ENCODE measurements at regions not wholly inside any gene's neighbourhood (a gene's known extent, or its start where the extent isn't known, plus 50 kb on each side); places are given as distances from the start of the nearest gene placed in this dataset.
"Not testable (repeated sequence)": the region's sequence is repeated elsewhere in the genome, so short reads cannot be mapped to it uniquely, and the experiment has no call there.

- H4K20me1 ChIP-seq (ENCODE audit: insufficient read depth, low read length); H4K91ac ChIP-seq (ENCODE audit: insufficient read depth, low read depth, low read length); H3K36me3 ChIP-seq (ENCODE audit: control insufficient read depth, insufficient read depth, low read length); H2BK15ac ChIP-seq (ENCODE audit: low read depth, low read length); DNase-seq; H3K4me3 ChIP-seq (ENCODE audit: insufficient read depth, low read depth, low read length); H3K4ac ChIP-seq (ENCODE audit: low read depth, low read length); H3K9me3 ChIP-seq (ENCODE audit: control insufficient read depth, insufficient read depth, low read length); H4K8ac ChIP-seq (ENCODE audit: low read depth in 2 of 2, low read length in 2 of 2); H3K23ac ChIP-seq (ENCODE audit: low read depth, low read length); H3K4me1 ChIP-seq (ENCODE audit: control insufficient read depth, insufficient read depth, low read length); CTCF ChIA-PET; H2AFZ ChIP-seq (replicated peaks; ENCODE audit: low read length, poor library complexity); H3K14ac ChIP-seq (replicated peaks; ENCODE audit: low read depth, low read length); dilution Hi-C loops (cut with HindIII; ENCODE audit: low sequenced_read_pairs, unreplicated experiment); H2AK5ac ChIP-seq (ENCODE audit: low read depth, low read length); H3K4me2 ChIP-seq (ENCODE audit: low read depth, low read length); in situ Hi-C loops (cut with MboI; ENCODE audit: low sequenced_read_pairs); H3K56ac ChIP-seq (ENCODE audit: extremely low read depth, insufficient read depth, low read length); H3K18ac ChIP-seq (ENCODE audit: low read depth, low read length); BruUV-seq (replicated peaks); H2AK9ac ChIP-seq (replicated peaks; ENCODE audit: low read depth, low read length, poor library complexity); H3K9me1 ChIP-seq (ENCODE audit: insufficient read depth, low read length); H3K9ac ChIP-seq (ENCODE audit: low read depth, low read length); H3K27ac ChIP-seq (ENCODE audit: insufficient read depth, low read length); H3K27me3 ChIP-seq (ENCODE audit: control insufficient read depth, insufficient read depth, low read length); POLR2A ChIA-PET (ENCODE audit: unreplicated experiment); intact Hi-C loops (cut with micrococcal nuclease); H2BK5ac ChIP-seq (ENCODE audit: low read depth, low read length, poor library complexity, severe bottlenecking); ATAC-seq (ENCODE audit: low read depth); H3K79me1 ChIP-seq (ENCODE audit: low read depth in 1 of 2, low read length in 2 of 2); H2BK20ac ChIP-seq (ENCODE audit: low read depth, low read length); H2BK120ac ChIP-seq (ENCODE audit: low read depth, low read length); H4K5ac ChIP-seq (ENCODE audit: low read depth, low read length): not testable (repeated sequence)
- WGBS, 2 experiments (ENCODE audit: extremely low coverage in 2 of 2, insufficient read length in 1 of 2) = no CpG with 5 or more reads among the region's 3 CpGs
Measured at GRCh38 chr16:21387757-21388156, 109.7 kb upstream of the CRYM start.

GRCh38 chr16:21386201-21386915 lies 108.3 kb upstream of the CRYM start:
- H4K20me1 ChIP-seq (ENCODE audit: insufficient read depth, low read length); dilution Hi-C loops (cut with HindIII; ENCODE audit: low sequenced_read_pairs, unreplicated experiment); H3K4me1 ChIP-seq (ENCODE audit: control insufficient read depth, insufficient read depth, low read length); H2BK15ac ChIP-seq (ENCODE audit: low read depth, low read length); H3K79me1 ChIP-seq (ENCODE audit: low read depth in 1 of 2, low read length in 2 of 2); H4K5ac ChIP-seq (ENCODE audit: low read depth, low read length); H2BK120ac ChIP-seq (ENCODE audit: low read depth, low read length); H3K4me2 ChIP-seq (ENCODE audit: low read depth, low read length); H3K9me1 ChIP-seq (ENCODE audit: insufficient read depth, low read length); H2AK5ac ChIP-seq (ENCODE audit: low read depth, low read length); intact Hi-C loops (cut with micrococcal nuclease); POLR2A ChIA-PET (ENCODE audit: unreplicated experiment); H3K4ac ChIP-seq (ENCODE audit: low read depth, low read length); H3K9ac ChIP-seq (ENCODE audit: low read depth, low read length); H3K14ac ChIP-seq (replicated peaks; ENCODE audit: low read depth, low read length); H2BK5ac ChIP-seq (ENCODE audit: low read depth, low read length, poor library complexity, severe bottlenecking); H3K18ac ChIP-seq (ENCODE audit: low read depth, low read length); H2AFZ ChIP-seq (replicated peaks; ENCODE audit: low read length, poor library complexity); H2AK9ac ChIP-seq (replicated peaks; ENCODE audit: low read depth, low read length, poor library complexity); BruUV-seq (replicated peaks); H3K9me3 ChIP-seq (ENCODE audit: control insufficient read depth, insufficient read depth, low read length); H4K8ac ChIP-seq (ENCODE audit: low read depth in 2 of 2, low read length in 2 of 2); ATAC-seq (ENCODE audit: low read depth); H3K27ac ChIP-seq (ENCODE audit: insufficient read depth, low read length); CTCF ChIA-PET; H3K4me3 ChIP-seq (ENCODE audit: insufficient read depth, low read depth, low read length); H4K91ac ChIP-seq (ENCODE audit: insufficient read depth, low read depth, low read length); in situ Hi-C loops (cut with MboI; ENCODE audit: low sequenced_read_pairs); H3K27me3 ChIP-seq (ENCODE audit: control insufficient read depth, insufficient read depth, low read length); H3K56ac ChIP-seq (ENCODE audit: extremely low read depth, insufficient read depth, low read length); H3K23ac ChIP-seq (ENCODE audit: low read depth, low read length); DNase-seq; H2BK20ac ChIP-seq (ENCODE audit: low read depth, low read length); H3K36me3 ChIP-seq (ENCODE audit: control insufficient read depth, insufficient read depth, low read length): not testable (repeated sequence)
- WGBS, 2 experiments (ENCODE audit: extremely low coverage in 2 of 2, insufficient read length in 1 of 2) = no CpG with 5 or more reads among the region's 5 CpGs
